ENCODE measurements at regions not wholly inside any gene's neighbourhood (a gene's known extent, or its start where the extent isn't known, plus 50 kb on each side); places are given as distances from the start of the nearest gene placed in this dataset.

DNA sequence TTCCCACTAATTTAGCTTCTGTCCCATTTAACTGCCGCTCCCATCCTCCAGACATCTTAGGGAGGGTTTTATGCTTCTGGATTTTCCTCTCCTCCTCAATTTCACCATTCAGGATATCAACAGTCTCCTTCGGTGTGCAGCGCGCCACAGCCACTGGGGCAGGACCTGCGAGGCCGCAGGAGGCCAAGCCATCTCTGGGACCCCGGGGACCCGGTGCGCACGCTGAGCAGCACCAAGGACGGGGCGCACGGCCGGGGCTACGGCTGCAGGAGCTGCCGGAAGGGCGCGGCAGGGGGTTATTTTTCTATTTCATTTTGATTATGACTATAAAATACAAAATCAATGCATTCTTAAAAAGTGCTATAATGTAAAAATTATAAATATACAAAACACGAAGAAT lies 1238.4 kb upstream of the NCAM2 start:
- DNase-seq (ENCODE audit: low read depth in 2 of 3, low spot score in 2 of 3): no peak

DNA sequence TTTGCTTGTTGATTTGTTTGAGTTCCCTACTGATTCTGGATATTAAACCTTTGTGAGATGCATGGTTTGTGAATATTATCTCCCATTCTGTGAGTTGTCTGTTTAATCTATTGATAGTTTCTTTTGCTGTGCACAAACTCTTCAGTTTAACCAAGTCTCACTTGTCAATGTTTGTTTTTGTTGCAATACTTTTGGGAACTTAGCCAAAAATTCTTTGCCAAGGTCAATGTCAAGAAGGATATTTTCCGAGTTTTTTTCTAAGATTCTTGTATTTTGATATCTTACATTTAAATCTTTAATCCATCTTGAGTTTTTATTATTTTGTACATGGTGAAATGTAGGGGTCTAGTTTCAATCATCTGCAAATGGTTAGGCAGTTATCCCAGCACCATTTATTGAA lies 1230.7 kb upstream of the NCAM2 start:
- no peak for DNase-seq (ENCODE audit: low read depth in 2 of 3, low spot score in 2 of 3)

DNA sequence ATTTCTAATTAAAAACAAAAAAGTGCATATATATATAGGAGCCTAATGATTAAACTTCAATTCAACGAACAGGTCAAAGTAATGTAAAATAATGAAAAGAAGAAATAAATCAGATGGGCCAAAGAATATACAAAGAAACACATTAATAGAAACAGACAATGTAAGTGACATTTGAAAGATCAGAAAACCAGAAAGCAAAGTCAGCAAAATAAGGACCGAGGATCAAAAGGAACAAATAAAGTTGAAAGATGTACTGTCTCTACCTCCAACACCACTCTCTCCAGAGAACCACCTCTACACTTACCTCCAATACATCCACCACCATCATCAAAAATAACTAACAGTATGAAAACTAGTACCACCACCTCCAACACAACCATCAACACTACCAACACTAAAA lies 1226.3 kb upstream of the NCAM2 start:
- DNase-seq (ENCODE audit: low read depth in 2 of 3, low spot score in 2 of 3): no peak

- DNase-seq (ENCODE audit: low read depth in 2 of 3, low spot score in 2 of 3): no peak
Measured at GRCh38 chr21:19776076-19776475, 1222.1 kb upstream of the NCAM2 start.

- DNase-seq (ENCODE audit: low read depth in 2 of 3, low spot score in 2 of 3): no peak
Measured at GRCh38 chr21:19781881-19782652, 1216.1 kb upstream of the NCAM2 start.

GRCh38 chr21:19785941-19786340 lies 1212.3 kb upstream of the NCAM2 start:
- no peak for DNase-seq (ENCODE audit: low read depth in 2 of 3, low spot score in 2 of 3)

DNA sequence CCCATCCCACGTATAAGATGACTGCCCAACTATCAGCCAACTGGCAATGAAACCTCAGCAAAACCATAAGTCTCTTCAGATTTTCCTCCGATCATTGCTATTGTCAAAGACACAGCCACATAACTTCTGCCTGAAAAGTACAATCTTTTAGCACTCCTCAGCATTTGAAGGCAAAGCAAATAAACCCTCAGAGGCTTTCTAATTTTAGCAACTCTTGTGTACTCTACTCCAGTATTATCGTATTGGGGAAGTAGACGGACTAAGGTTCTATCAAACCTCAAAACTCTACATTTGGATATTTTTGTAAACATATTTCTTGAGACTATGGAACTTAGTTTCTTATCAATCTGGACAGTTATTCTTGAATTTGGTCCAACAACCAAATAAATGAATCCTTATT lies 1206.2 kb upstream of the NCAM2 start:
- no peak for DNase-seq (ENCODE audit: low read depth in 2 of 3, low spot score in 2 of 3)

- DNase-seq (ENCODE audit: low read depth in 2 of 3, low spot score in 2 of 3): no peak
Measured at GRCh38 chr21:19807201-19807600, 1191.0 kb upstream of the NCAM2 start.

GRCh38 chr21:19810779-19811178 lies 1187.4 kb upstream of the NCAM2 start:
- no peak for DNase-seq (ENCODE audit: low read depth in 2 of 3, low spot score in 2 of 3)

- peak in 1 of 3 donors; percentile 12 for DNase-seq (ENCODE audit: low read depth in 2 of 3, low spot score in 2 of 3)
Measured at GRCh38 chr21:19830446-19830845, 1167.8 kb upstream of the NCAM2 start.

- no peak for DNase-seq (ENCODE audit: low read depth in 2 of 3, low spot score in 2 of 3)
Measured at GRCh38 chr21:19832551-19832950, 1165.7 kb upstream of the NCAM2 start.

GRCh38 chr21:19833082-19833481 lies 1165.1 kb upstream of the NCAM2 start:
- DNase-seq (ENCODE audit: low read depth in 2 of 3, low spot score in 2 of 3): peak in 2 of 3 donors; percentile 22 to 88

DNA sequence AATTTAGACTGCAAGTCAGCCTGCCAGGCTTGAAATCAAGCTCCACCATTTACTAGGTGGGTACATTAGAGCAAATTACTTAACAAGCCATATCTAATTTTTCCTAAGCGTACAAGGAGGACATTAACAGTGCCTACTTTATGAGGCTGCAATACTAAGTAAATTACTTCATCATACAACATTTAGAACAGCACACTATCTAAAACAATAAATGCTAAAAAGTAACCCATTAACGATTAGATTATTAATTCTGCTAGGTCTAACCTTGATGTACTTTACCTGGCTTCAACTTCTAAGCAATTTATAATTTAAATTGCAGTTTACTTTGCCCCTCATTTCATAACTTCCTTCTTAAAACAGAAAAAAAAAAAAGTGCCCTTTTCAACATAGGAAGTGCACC lies 1155.6 kb upstream of the NCAM2 start:
- no peak for DNase-seq (ENCODE audit: low read depth in 2 of 3, low spot score in 2 of 3)

DNA sequence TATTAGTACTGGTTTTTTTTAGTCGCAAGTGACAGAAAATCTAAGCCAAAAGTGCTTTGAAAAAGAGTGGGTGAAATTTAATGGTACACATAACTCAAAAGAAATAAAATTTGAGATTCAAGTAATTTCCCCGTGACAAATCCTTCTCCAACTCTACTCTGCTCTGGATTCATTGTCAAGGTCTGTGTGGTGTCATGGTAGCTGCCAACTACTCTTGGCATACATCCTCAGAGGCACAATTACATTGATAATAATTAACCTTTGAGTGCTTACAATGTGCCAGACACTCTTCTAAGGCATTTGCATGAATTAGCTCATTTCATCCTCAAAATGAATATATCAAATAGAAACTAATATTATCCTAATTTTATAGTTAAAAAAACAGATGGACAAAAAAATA lies 1153.9 kb upstream of the NCAM2 start:
- DNase-seq (ENCODE audit: low read depth in 2 of 3, low spot score in 2 of 3): no peak

DNA sequence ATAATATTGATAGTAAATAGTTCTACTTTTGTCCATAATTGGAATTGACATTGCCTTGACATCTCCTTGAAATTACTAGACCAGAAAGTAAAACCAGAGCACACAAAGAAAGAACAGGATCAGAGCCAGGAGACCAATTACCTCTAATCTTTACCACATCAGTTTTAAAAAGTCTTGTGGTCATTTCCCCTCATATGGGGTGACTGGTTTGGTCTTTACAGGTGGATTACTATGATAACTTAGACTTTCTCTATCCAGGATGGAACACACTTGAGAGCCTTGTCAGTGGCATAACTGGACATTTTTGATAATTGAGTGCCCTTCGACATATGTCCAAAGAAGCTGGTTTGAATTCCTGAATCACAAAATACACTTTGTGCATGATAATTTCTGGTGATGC lies 1148.1 kb upstream of the NCAM2 start:
- DNase-seq (ENCODE audit: low read depth in 2 of 3, low spot score in 2 of 3): peak in 1 of 3 donors; percentile 23

DNA sequence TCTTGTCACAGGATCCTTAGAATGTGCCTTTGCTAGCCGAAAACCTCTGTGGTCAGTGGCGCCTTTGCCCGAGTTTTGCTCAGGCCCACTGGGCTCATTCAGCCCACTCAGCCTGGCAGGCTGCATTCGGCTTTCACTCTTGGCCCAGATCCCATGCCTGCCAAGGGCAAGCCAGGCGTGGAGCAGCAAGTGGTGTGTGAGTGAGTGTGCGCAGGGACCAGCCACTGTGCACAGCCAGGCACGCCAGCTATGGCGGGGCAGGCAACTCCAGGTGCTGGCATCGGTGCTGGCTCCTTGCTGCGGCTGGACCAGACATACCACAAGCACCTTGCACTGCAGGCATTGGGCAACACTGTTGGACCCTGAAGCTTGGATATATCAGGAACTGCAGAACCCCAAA lies 1145.1 kb upstream of the NCAM2 start:
- DNase-seq (ENCODE audit: low read depth in 2 of 3, low spot score in 2 of 3): no peak

DNA sequence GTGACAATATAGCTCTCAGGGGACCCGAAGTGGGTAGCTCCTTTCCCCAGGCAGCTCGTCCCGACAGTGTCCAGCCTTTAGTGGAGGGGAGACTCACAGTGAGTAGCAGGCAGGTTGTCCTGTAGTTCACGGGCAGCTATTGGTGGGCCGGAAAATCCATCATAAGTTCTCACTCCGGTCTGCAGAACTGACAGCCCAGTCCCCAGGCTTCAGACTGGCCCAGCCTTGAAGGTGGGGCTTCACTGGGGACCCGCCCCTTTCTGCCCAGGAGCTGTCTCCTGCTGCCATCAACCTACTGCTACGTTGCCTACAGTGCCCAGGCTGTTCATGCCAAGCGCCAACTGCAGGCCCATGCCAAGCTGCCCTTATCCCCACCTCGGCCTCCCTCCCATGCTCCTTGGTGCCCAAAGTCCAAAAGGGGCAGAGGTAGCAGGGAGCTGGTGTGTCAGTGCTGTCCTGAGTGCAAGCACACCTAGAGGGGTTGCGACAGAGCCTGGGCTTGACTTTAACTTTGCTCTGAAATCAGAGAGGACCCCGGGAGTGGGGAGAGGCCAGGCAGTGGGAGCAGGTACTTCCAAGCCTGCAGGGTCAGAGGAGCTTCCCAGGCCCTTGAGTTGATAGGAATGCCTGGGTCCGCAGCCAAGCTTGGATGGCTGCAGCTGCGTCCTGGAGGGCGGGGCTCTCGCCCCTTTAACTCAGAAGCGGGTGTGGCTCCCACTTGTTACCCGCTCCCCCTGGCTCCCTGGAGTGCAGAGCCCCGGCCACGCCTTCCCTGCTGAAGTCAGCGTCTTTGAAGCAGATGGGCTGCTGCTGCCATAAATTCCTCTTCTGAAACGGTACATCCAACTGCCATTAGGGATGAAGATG lies 1144.3 kb upstream of the NCAM2 start:
- DNase-seq (ENCODE audit: low read depth in 2 of 3, low spot score in 2 of 3): no peak

- DNase-seq (ENCODE audit: low read depth in 2 of 3, low spot score in 2 of 3): no peak
Measured at GRCh38 chr21:19855522-19855921, 1142.7 kb upstream of the NCAM2 start.

GRCh38 chr21:19864476-19864875 lies 1133.7 kb upstream of the NCAM2 start:
- DNase-seq (ENCODE audit: low read depth in 2 of 3, low spot score in 2 of 3): no peak

DNA sequence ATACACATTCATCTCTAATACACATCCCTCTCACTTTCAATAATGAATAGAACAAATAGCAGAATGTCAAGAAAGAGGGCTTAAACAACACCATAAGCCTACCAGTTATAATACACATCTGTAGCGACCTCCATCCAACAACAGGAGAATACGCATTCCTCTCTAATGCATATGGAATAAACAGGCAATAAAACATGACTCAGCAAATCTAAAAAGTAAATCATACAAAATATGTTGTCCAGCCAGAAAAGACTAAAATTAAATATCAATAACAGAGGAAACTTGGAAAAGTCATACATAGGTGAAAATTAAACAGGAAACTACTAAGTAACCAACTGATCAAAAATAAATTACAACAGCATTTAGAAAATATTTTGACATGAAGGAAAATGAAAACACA lies 1127.5 kb upstream of the NCAM2 start:
- DNase-seq (ENCODE audit: low read depth in 2 of 3, low spot score in 2 of 3): no peak

GRCh38 chr21:19874521-19874920 lies 1123.7 kb upstream of the NCAM2 start:
- DNase-seq (ENCODE audit: low read depth in 2 of 3, low spot score in 2 of 3): no peak

- no peak for DNase-seq (ENCODE audit: low read depth in 2 of 3, low spot score in 2 of 3)
Measured at GRCh38 chr21:19878133-19878532, 1120.1 kb upstream of the NCAM2 start.
